Ectodermal cell (in vitro differentiated cells): ENCODE measurements at regions not wholly inside any gene's neighbourhood (a gene's known extent, or its start where the extent isn't known, plus 50 kb on each side); places are given as distances from the start of the nearest gene placed in this dataset.

Source experiments
- H3K27ac ChIP-seq: 2 replicates; pipeline ENCODE4 v1.7.0; 2013; ENCODE audit warnings: mild to moderate bottlenecking, low read depth, low read length; ENCODE audit not compliant: insufficient read depth, poor library complexity, severe bottlenecking
- H3K27me3 ChIP-seq: 2 replicates; pipeline ENCODE4 v1.7.0; 2013; ENCODE audit warnings: mild to moderate bottlenecking, low read length; ENCODE audit not compliant: insufficient read depth, control insufficient read depth, poor library complexity, severe bottlenecking
- H3K36me3 ChIP-seq: one replicate; pipeline ENCODE4 v1.7.0; 2013; ENCODE audit warnings: low read length; ENCODE audit not compliant: control insufficient read depth, insufficient read depth
- H3K4me1 ChIP-seq: one replicate; pipeline ENCODE4 v1.7.0; 2013; ENCODE audit warnings: low read length; ENCODE audit not compliant: control insufficient read depth, insufficient read depth
- H3K4me3 ChIP-seq: 2 replicates; pipeline ENCODE4 v1.7.0; 2013; ENCODE audit warnings: low read depth, low read length, control low read depth; ENCODE audit not compliant: insufficient read depth
- H3K9me3 ChIP-seq: 2 replicates; pipeline ENCODE4 v1.7.0; 2013; ENCODE audit warnings: mild to moderate bottlenecking, low read length, moderate library complexity; ENCODE audit not compliant: control insufficient read depth
- whole genome bisulfite sequencing, 2 experiments: methylation state at CpG; one replicate each; pipeline ENCODE4 v1.1.7; 2013; ENCODE audit warnings: missing lambda C conversion rate in 2 of 2; 5-methylcytosine and 5-hydroxymethylcytosine counted together

GRCh38 chr3:109923431-109923830, 586.1 kb upstream of the DPPA4 start:
- Histone ChIP-seq H3K4me1 (no peaks in the 10 kb centered on the region), H3K27me3 (no peaks in the 10 kb centered on the region), H3K9me3 (peaks cover 3% of the 10 kb centered on the region), H3K36me3 (no peaks in the 10 kb centered on the region), H3K27ac (no peak overlapping the region), H3K4me3 (no peak overlapping the region)
- 90 to 100% methylated on average over 3 of the region's 3 CpGs for WGBS, 2 experiments

GRCh38 chr3:109924196-109924595, 586.9 kb upstream of the DPPA4 start:
- Histone ChIP-seq H3K27me3 (no peaks in the 10 kb centered on the region), H3K36me3 (no peaks in the 10 kb centered on the region), H3K4me3 (no peak overlapping the region), H3K4me1 (no peaks in the 10 kb centered on the region), H3K9me3 (no peaks in the 10 kb centered on the region), H3K27ac (no peak overlapping the region)

- 92 to 95% methylated on average over 8 of the region's 8 CpGs for WGBS, 2 experiments
- Histone ChIP-seq H3K27me3 (no peaks in the 10 kb centered on the region), H3K36me3 (no peaks in the 10 kb centered on the region), H3K4me1 (no peaks in the 10 kb centered on the region), H3K27ac (no peak overlapping the region), H3K9me3 (no peaks in the 10 kb centered on the region), H3K4me3 (no peak overlapping the region)
These were observed 589.0 kb upstream of the DPPA4 start for GRCh38 chr3:109926376-109926775.

- WGBS, 2 experiments, result 92 to 100% methylated on average over 2 of the region's 2 CpGs
- no peaks in the 10 kb centered on the region for H3K27me3 ChIP-seq
- no peaks in the 10 kb centered on the region for H3K4me1 ChIP-seq
- no peak overlapping the region for H3K4me3 ChIP-seq
- H3K36me3 ChIP-seq, result no peaks in the 10 kb centered on the region
- no peaks in the 10 kb centered on the region for H3K9me3 ChIP-seq
- H3K27ac ChIP-seq, result no peak overlapping the region
These were observed 589.8 kb upstream of the DPPA4 start for GRCh38 chr3:109927161-109927560.

GRCh38 chr3:109927726-109928125, 590.4 kb upstream of the DPPA4 start:
- H3K27ac ChIP-seq, result no peak overlapping the region
- no peaks in the 10 kb centered on the region for H3K27me3 ChIP-seq
- no peaks in the 10 kb centered on the region for H3K9me3 ChIP-seq

GRCh38 chr3:109930582-109930981, 593.2 kb upstream of the DPPA4 start:
- Histone ChIP-seq H3K4me1 (no peaks in the 10 kb centered on the region), H3K27me3 (no peaks in the 10 kb centered on the region), H3K36me3 (no peaks in the 10 kb centered on the region), H3K27ac (no peak overlapping the region), H3K9me3 (no peaks in the 10 kb centered on the region), H3K4me3 (no peak overlapping the region)
- 55% methylated on average over 3 of the region's 3 CpGs; no CpG with 5 or more reads in 1 of the 2 experiments for WGBS, 2 experiments

More at GRCh38 chr3:109927726-109928125, 590.4 kb upstream of the DPPA4 start:
- Histone ChIP-seq H3K36me3 (no peaks in the 10 kb centered on the region), H3K4me1 (no peaks in the 10 kb centered on the region), H3K4me3 (no peak overlapping the region)

- H3K4me3 ChIP-seq, result no peak overlapping the region
- H3K4me1 ChIP-seq, result no peaks in the 10 kb centered on the region
- no peak overlapping the region for H3K27ac ChIP-seq
- 80% methylated on average over 1 of the region's 1 CpG; no CpG with 5 or more reads in 1 of the 2 experiments for WGBS, 2 experiments
- H3K27me3 ChIP-seq, result no peaks in the 10 kb centered on the region
- no peaks in the 10 kb centered on the region for H3K36me3 ChIP-seq
- no peaks in the 10 kb centered on the region for H3K9me3 ChIP-seq
These were observed 596.2 kb upstream of the DPPA4 start for GRCh38 chr3:109933576-109933975.

GRCh38 chr3:109939817-109940216, 602.5 kb upstream of the DPPA4 start:
- no CpG with 5 or more reads among the region's 1 CpG for WGBS, 2 experiments
- Histone ChIP-seq H3K27ac (no peak overlapping the region), H3K27me3 (no peaks in the 10 kb centered on the region), H3K4me1 (no peaks in the 10 kb centered on the region), H3K4me3 (no peak overlapping the region), H3K36me3 (no peaks in the 10 kb centered on the region), H3K9me3 (no peaks in the 10 kb centered on the region)

GRCh38 chr3:109943181-109943580, 605.8 kb upstream of the DPPA4 start:
- no peaks in the 10 kb centered on the region for H3K9me3 ChIP-seq
- WGBS, 2 experiments, result 100% methylated on average over 1 of the region's 3 CpGs

GRCh38 chr3:109944836-109945235, 607.5 kb upstream of the DPPA4 start:
- no peaks in the 10 kb centered on the region for H3K9me3 ChIP-seq
- no peak overlapping the region for H3K27ac ChIP-seq
- no peaks in the 10 kb centered on the region for H3K36me3 ChIP-seq
- 92 to 98% methylated on average over 4 to 5 of the region's 5 CpGs for WGBS, 2 experiments
- no peaks in the 10 kb centered on the region for H3K27me3 ChIP-seq
- no peak overlapping the region for H3K4me3 ChIP-seq
- no peaks in the 10 kb centered on the region for H3K4me1 ChIP-seq

More at GRCh38 chr3:109943181-109943580, 605.8 kb upstream of the DPPA4 start:
- Histone ChIP-seq H3K27me3 (no peaks in the 10 kb centered on the region), H3K4me1 (no peaks in the 10 kb centered on the region), H3K4me3 (no peak overlapping the region), H3K36me3 (no peaks in the 10 kb centered on the region), H3K27ac (no peak overlapping the region)

- H3K27me3 ChIP-seq, result no peaks in the 10 kb centered on the region
- H3K9me3 ChIP-seq, result no peaks in the 10 kb centered on the region
- no peaks in the 10 kb centered on the region for H3K36me3 ChIP-seq
- 93% methylated on average over 2 of the region's 2 CpGs; no CpG with 5 or more reads in 1 of the 2 experiments for WGBS, 2 experiments
- no peak overlapping the region for H3K27ac ChIP-seq
- H3K4me1 ChIP-seq, result no peaks in the 10 kb centered on the region
- H3K4me3 ChIP-seq, result no peak overlapping the region
These were observed 615.6 kb upstream of the DPPA4 start for GRCh38 chr3:109952924-109953323.
